SK-N-SH (cell line): ENCODE measurements at regions not wholly inside any gene's neighbourhood (a gene's known extent, or its start where the extent isn't known, plus 50 kb on each side); places are given as distances from the start of the nearest gene placed in this dataset.

ENCODE experiments used
- CTCF ChIA-PET: fragments of 300-600, 350-600 bp; formaldehyde crosslinking; extraction: SDS; loops from one replicate; lab custom pipeline; 2021; lab: Yijun Ruan, JAX
- POLR2A ChIA-PET: fragments of 350-600 bp; sonication (Branson Sonifier 250); formaldehyde crosslinking; extraction: SDS; loops from one replicate; lab custom pipeline; 2020; ENCODE audit warnings: antibody characterized with exemption, inconsistent platforms; lab: Yijun Ruan, JAX
- DNase-seq: peaks from one replicate; pipeline ENCODE4 v3.0.0; 2012
- H2AFZ ChIP-seq: fragments of 200-600 bp; sonication (generic); 2 replicates; pipeline ENCODE4 v1.8.1; 2016; ENCODE audit warnings: antibody characterized with exemption, mild to moderate bottlenecking, low read depth
- H3F3A ChIP-seq: fragments of 200-600 bp; sonication (generic); replicated peaks from 2 replicates; pipeline ENCODE3; 2016; ENCODE audit warnings: antibody characterized with exemption, mild to moderate bottlenecking; ENCODE audit not compliant: insufficient read depth
- H3K27ac ChIP-seq, 2 experiments: fragments of 200-500 bp in 1 of 2; fragments of 200-600 bp in 1 of 2; sonication (Bioruptor generic) in 1 of 2; sonication (generic), shearing (Covaris generic) in 1 of 2; 2 replicates each; pipeline versions ENCODE4 v1.5.1 to v1.6.1; 2014 to 2016; ENCODE audit warnings: low read depth in 2 of 2, inconsistent platforms in 1 of 2, low read length in 1 of 2, mild to moderate bottlenecking in 1 of 2, mixed read lengths in 1 of 2
- H3K27me3 ChIP-seq: fragments of 200-600 bp; sonication (generic), shearing (Covaris generic); 2 replicates; pipeline ENCODE4 v1.6.1; 2016; ENCODE audit warnings: mixed run types; ENCODE audit not compliant: insufficient read depth
- H3K36me3 ChIP-seq, 2 experiments: fragments of 200-500 bp in 1 of 2; fragments of 200-600 bp in 1 of 2; sonication (Bioruptor generic) in 1 of 2; sonication (generic) in 1 of 2; replicated peaks in 1 of 2; 2 replicates each; pipeline versions ENCODE3 to v1.5.1; 2014 to 2016; ENCODE audit warnings: low read length in 1 of 2, mild to moderate bottlenecking in 1 of 2; ENCODE audit not compliant: insufficient read depth in 2 of 2, control insufficient read depth in 1 of 2
- H3K4me1 ChIP-seq, 2 experiments: fragments of 200-500 bp in 1 of 2; fragments of 200-600 bp in 1 of 2; sonication (Bioruptor generic) in 1 of 2; sonication (generic), shearing (Covaris generic) in 1 of 2; 2 replicates each; pipeline versions ENCODE4 v1.5.1 to v1.6.1; 2014 to 2016; ENCODE audit warnings: low read depth in 1 of 2, low read length in 1 of 2, mixed run types in 1 of 2; ENCODE audit not compliant: insufficient read depth in 2 of 2, control insufficient read depth in 1 of 2
- H3K4me2 ChIP-seq: fragments of 200-600 bp; sonication (generic), shearing (Covaris generic); 2 replicates; pipeline ENCODE4 v1.6.1; 2017; ENCODE audit warnings: mixed run types
- H3K4me3 ChIP-seq, 2 experiments: fragments of 200-500 bp in 1 of 2; fragments of 200-600 bp in 1 of 2; sonication (Bioruptor generic) in 1 of 2; sonication (generic), shearing (Covaris generic) in 1 of 2; 2 replicates each; pipeline versions ENCODE4 v1.5.1 to v1.8.1; 2014 to 2016; ENCODE audit warnings: low read depth in 2 of 2, inconsistent platforms in 1 of 2, low read length in 1 of 2, mild to moderate bottlenecking in 1 of 2, mixed read lengths in 1 of 2, moderate library complexity in 1 of 2
- H3K79me2 ChIP-seq: fragments of 200-600 bp; sonication (generic); 2 replicates; pipeline ENCODE4 v1.8.1; 2017; ENCODE audit warnings: mild to moderate bottlenecking; ENCODE audit not compliant: insufficient read depth
- H3K9ac ChIP-seq: fragments of 200-600 bp; sonication (generic); 2 replicates; pipeline ENCODE4 v1.6.1; 2017; ENCODE audit warnings: mixed run types
- H3K9me2 ChIP-seq: fragments of 200-600 bp; sonication (generic); 2 replicates; pipeline ENCODE4 v1.6.1; 2017; ENCODE audit warnings: mixed run types
- H3K9me3 ChIP-seq: fragments of 200-600 bp; sonication (generic); 2 replicates; pipeline ENCODE4 v1.6.1; 2017; ENCODE audit warnings: mixed run types, mild to moderate bottlenecking, moderate library complexity
- H4K20me1 ChIP-seq: fragments of 200-600 bp; sonication (generic); 2 replicates; pipeline ENCODE4 v1.6.1; 2017; ENCODE audit warnings: mild to moderate bottlenecking, mixed run types; ENCODE audit not compliant: insufficient read depth
- ELF1 ChIP-seq: IDR thresholded peaks from 2 replicates; pipeline ENCODE4 v1.4.0; 2012
- EZH2phosphoT487 ChIP-seq: fragments of 200-600 bp; sonication (generic); IDR thresholded peaks from 2 replicates; pipeline ENCODE4 v1.6.1; 2017; ENCODE audit warnings: low read depth, mixed run types, mild to moderate bottlenecking, antibody characterized with exemption, moderate library complexity, borderline replicate concordance
- FOSL2 ChIP-seq: IDR thresholded peaks from 2 replicates; pipeline ENCODE4 v1.4.0; 2012; ENCODE audit warnings: low read depth, mild to moderate bottlenecking, moderate library complexity, borderline replicate concordance
- FOXM1 ChIP-seq: IDR thresholded peaks from 2 replicates; pipeline ENCODE4 v1.4.0; 2012; ENCODE audit warnings: low read depth, mild to moderate bottlenecking
- GABPA ChIP-seq: IDR thresholded peaks from 2 replicates; pipeline ENCODE4 v1.4.0; 2012; ENCODE audit warnings: low read depth, mild to moderate bottlenecking
- JUND ChIP-seq: IDR thresholded peaks from 2 replicates; pipeline ENCODE4 v1.4.0; 2012
- MEF2A ChIP-seq: IDR thresholded peaks from 2 replicates; pipeline ENCODE4 v1.4.0; 2012; ENCODE audit warnings: low read depth, borderline replicate concordance
- MXI1 ChIP-seq: IDR thresholded peaks from 2 replicates; pipeline ENCODE4 v1.6.1; 2012; ENCODE audit warnings: mild to moderate bottlenecking, low read depth, low read length, improper control_type of control experiment
- NRF1 ChIP-seq: IDR thresholded peaks from 2 replicates; pipeline ENCODE4 v1.6.1; 2012; ENCODE audit warnings: low read depth, mild to moderate bottlenecking, low read length
- POLR2AphosphoS5 ChIP-seq: IDR thresholded peaks from 2 replicates; pipeline ENCODE4 v1.6.1; 2012; ENCODE audit warnings: low read depth, low read length
- RAD21 ChIP-seq: IDR thresholded peaks from 2 replicates; pipeline ENCODE4 v1.6.1; 2012; ENCODE audit warnings: mild to moderate bottlenecking, low read length
- RFX5 ChIP-seq: IDR thresholded peaks from 2 replicates; pipeline ENCODE4 v1.6.1; 2012; ENCODE audit warnings: mild to moderate bottlenecking, improper control_type of control experiment, low read length
- RXRA ChIP-seq: IDR thresholded peaks from 2 replicates; pipeline ENCODE4 v1.4.0; 2012; ENCODE audit warnings: low read depth, mild to moderate bottlenecking, borderline replicate concordance
- SIN3A ChIP-seq: IDR thresholded peaks from 2 replicates; pipeline ENCODE4 v1.6.1; 2012; ENCODE audit warnings: low read depth, mild to moderate bottlenecking, low read length, moderate library complexity, borderline replicate concordance
- SMC3 ChIP-seq: IDR thresholded peaks from 2 replicates; pipeline ENCODE4 v1.6.1; 2012; ENCODE audit warnings: low read depth, low read length, improper control_type of control experiment
- TAF1 ChIP-seq: IDR thresholded peaks from 2 replicates; pipeline ENCODE4 v1.6.1; 2012; ENCODE audit warnings: low read depth, mild to moderate bottlenecking, low read length, moderate library complexity, borderline replicate concordance
- USF2 ChIP-seq: fragments of 150-350 bp; IDR thresholded peaks from 2 replicates; pipeline ENCODE4 v1.6.1; 2017; ENCODE audit warnings: antibody characterized with exemption, low read length, low read depth, borderline replicate concordance
- WGBS: methylation state at CpG from one replicate; pipeline ENCODE4 v1.1.6; 2017; ENCODE audit warnings: low lambda C conversion rate; 5-methylcytosine and 5-hydroxymethylcytosine counted together
- TF ChIP-seq, protein P1 (sequence below): fragments of 150-350 bp; IDR thresholded peaks from 2 replicates; pipeline ENCODE4 v1.6.1; 2016; ENCODE audit warnings: mild to moderate bottlenecking, low read depth, low read length
- TF ChIP-seq, protein P2 (sequence below): IDR thresholded peaks from 2 replicates; pipeline ENCODE4 v1.4.0; 2012; ENCODE audit warnings: low read depth, borderline replicate concordance

DNA sequence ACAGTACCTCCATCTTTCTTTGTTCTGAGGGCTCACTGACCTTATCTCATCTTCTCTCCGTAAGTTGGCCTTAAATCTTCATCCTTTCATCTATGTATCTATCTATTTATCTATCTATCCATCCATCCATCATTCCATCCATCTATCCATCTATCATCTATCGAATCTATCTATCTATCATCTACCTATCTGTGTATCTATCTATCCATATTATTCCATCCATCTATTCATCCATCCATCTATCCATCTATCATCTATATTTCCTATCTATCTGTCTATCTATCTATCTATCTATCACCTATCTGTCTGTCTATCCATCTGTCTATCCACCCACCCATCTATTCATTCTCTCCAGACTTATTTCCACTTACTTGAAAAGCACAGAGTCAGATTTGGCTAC lies 147.3 kb upstream of the PMEPA1 start (continued):
- TF ChIP-seq SIN3A (no peak), RAD21 (no peak), RFX5 (no peak), MEF2A (no peak), TAF1 (no peak), RXRA (no peak), GABPA (no peak), EZH2phosphoT487 (no peak)
- TF ChIP-seq, protein P1, sequence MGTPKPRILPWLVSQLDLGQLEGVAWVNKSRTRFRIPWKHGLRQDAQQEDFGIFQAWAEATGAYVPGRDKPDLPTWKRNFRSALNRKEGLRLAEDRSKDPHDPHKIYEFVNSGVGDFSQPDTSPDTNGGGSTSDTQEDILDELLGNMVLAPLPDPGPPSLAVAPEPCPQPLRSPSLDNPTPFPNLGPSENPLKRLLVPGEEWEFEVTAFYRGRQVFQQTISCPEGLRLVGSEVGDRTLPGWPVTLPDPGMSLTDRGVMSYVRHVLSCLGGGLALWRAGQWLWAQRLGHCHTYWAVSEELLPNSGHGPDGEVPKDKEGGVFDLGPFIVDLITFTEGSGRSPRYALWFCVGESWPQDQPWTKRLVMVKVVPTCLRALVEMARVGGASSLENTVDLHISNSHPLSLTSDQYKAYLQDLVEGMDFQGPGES, result no peak

GRCh38 chr20:57856658-57857057 lies 146.8 kb upstream of the PMEPA1 start:
- Histone ChIP-seq H2AFZ (no peak overlapping the region), H3K9me3 (no peaks in the 10 kb centered on the region), H3K27me3 (no peaks in the 10 kb centered on the region; the same call in 1 of the 2 replicates), H3K4me2 (no peak overlapping the region), H3K4me3 (no peak overlapping the region), H3K27ac (no peak overlapping the region), H3K79me2 (no peaks in the 10 kb centered on the region), H3K9me2 (no peaks in the 10 kb centered on the region), H3K36me3 (no peaks in the 10 kb centered on the region), H4K20me1 (no peaks in the 10 kb centered on the region), H3K4me1 (no peaks in the 10 kb centered on the region; a peak in 1 of 4 replicates), H3F3A (no peaks in the 10 kb centered on the region), H3K9ac (no peak overlapping the region)
- 81% methylated on average over 2 of the region's 2 CpGs for WGBS
- TF ChIP-seq, protein P1, result no peak
- TF ChIP-seq EZH2phosphoT487 (no peak), SIN3A (no peak), USF2 (no peak), SMC3 (no peak), POLR2AphosphoS5 (no peak), JUND (no peak), GABPA (no peak), TAF1 (no peak), FOXM1 (no peak), RXRA (no peak), NRF1 (no peak), FOSL2 (no peak), ELF1 (no peak), MXI1 (no peak)
- TF ChIP-seq, protein P2, sequence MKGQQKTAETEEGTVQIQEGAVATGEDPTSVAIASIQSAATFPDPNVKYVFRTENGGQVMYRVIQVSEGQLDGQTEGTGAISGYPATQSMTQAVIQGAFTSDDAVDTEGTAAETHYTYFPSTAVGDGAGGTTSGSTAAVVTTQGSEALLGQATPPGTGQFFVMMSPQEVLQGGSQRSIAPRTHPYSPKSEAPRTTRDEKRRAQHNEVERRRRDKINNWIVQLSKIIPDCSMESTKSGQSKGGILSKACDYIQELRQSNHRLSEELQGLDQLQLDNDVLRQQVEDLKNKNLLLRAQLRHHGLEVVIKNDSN, result no peak
- no peak for DNase-seq
- CTCF ChIA-PET, result interaction anchor here (1.0 to 1.3 kb wide), 2 partner anchors 13 to 17 kb away, joined by 3 to 4 read pairs; no protein-coding TSS in a partner anchor
- POLR2A ChIA-PET, result no interaction called here
